SKM-1 (cell line): ENCODE measurements at regions not wholly inside any gene's neighbourhood (a gene's known extent, or its start where the extent isn't known, plus 50 kb on each side); places are given as distances from the start of the nearest gene placed in this dataset.

Source experiments
- DNase-seq: peaks from one replicate; lab custom pipeline; 2025; ENCODE audit not compliant: unreplicated experiment; lab: John Stamatoyannopoulos, UW

DNA sequence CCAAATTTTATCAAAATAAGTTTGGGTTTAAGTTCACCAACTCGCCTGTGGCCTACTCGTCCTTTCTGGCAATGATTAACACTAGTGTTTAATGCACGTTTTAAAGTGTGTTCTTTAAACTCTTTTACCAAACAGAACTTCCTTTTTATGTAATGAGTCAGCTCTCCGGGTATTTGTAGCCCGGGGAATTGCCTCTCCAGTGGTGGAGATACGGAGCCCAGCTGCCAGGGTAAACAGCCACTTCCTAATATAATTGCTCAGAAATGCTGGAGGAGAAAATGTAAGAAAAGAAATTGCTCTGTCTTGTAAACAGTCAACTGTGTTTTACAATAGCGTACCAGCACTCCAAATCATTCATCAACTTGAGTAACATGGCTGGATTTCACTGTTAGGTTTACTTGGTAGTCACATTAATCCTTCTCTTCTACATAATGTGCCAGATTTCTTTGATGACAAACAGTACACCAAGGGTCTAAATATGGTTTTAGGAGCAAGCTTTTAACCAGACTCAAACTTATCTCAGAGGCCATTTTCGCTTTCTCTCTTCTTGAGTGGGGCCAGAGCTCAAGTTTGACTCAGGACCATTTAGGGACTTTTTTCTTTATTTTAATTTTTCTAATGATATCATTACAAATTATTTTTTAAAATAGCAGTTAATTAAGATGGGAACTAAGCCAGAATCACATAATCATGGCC is 101.2 kb upstream of the SLC38A2 start:
- DNase-seq, result peak; percentile 39

GRCh38 chr12:46472893-46473633 is 100.5 kb upstream of the SLC38A2 start:
- no peak for DNase-seq

DNA sequence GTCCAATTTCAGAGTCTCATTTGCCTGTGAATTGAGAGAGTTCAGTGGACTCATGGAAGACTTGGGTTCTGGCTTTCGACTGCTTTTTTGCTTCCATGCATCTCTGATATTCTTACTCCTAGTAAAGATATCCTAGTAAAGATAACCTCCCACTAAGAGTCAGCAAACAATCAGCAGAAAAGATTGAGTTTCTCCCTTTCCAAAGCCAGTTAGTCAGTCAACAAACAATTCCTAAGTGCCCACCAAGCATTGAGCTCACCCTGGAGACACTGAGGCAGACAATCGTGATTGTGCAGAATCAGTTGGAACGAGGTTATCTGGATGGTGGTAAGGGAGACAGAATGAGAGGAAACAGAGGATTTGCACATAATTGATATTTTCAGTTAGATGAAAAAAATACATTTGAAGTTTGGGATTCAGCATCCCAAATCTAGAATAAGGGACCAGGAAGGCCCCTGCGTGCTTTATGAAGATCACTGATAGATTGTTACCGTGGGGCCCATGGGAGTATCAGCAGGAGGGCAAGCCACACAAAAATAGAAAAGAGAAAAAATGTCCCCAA is 99.7 kb upstream of the SLC38A2 start:
- no peak for DNase-seq

GRCh38 chr12:46471404-46471803 is 98.8 kb upstream of the SLC38A2 start:
- DNase-seq, result no peak

DNA sequence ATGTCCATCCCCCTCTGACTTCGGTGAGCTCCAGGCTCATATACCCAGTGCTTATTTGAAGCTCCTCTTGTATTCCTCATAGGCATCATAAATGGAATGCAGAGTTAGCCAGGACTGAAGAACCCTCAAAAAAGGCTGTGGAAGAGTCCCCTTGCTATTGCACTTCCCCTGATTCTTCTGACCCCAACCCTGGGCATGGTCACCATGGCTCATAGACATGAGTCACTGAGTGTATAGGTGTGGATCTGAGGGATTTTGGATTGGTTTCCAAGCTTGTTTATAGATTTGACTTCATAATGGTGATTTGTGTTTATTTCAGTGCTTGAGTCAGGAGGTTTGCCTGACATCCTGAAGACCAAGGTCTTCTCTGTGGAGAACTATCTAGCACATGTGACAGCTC is 98.4 kb upstream of the SLC38A2 start:
- DNase-seq, result no peak

DNA sequence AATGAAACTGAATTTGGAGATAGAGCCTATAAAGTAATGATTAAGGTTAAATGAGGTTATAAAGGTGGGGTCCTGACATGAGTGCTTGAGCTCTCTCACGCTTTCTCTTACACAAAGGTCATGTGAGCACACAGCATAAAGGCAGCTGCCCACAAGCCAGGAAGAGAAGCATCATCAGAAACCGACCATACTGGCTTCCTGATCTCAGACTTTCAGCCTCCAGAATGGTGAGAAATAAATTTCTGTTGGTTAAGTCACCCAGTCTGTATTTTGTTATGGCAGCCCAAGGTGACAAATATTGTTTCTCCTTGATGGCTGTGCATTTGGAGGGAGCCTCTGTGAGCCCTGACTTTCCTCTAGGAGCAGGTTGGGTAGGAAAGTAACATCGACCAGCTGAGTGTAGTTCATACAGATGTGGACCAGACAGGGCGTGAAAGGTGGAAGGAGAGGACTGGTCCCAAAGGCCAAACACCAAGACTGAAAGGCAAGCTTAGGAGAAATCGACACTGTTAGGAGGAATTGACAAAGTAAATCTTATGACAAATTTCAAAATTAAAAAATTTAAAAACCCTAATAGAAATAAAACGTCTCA is 97.6 kb upstream of the SLC38A2 start:
- DNase-seq, result no peak

DNA sequence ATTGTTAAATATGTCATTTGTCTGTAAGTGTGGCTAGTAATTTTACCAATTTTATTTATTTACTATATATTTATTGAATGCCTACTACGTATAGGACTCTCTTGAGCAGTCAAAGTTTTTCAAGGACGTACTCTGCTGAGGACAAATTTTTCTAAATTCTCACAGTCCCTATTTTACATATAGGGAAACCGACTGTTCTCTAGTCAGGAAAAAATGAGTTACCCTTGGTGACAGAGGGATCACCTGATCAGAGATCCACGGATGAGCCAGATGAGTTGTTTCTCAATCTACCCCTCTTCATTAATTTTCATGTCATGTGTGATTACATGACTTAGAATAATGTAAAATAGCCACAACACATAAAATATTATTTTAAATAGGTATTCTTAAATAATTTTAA is 96.2 kb upstream of the SLC38A2 start:
- DNase-seq, result no peak

- DNase-seq, result no peak
Observed at GRCh38 chr12:46468160-46468559, 95.6 kb upstream of the SLC38A2 start.

DNA sequence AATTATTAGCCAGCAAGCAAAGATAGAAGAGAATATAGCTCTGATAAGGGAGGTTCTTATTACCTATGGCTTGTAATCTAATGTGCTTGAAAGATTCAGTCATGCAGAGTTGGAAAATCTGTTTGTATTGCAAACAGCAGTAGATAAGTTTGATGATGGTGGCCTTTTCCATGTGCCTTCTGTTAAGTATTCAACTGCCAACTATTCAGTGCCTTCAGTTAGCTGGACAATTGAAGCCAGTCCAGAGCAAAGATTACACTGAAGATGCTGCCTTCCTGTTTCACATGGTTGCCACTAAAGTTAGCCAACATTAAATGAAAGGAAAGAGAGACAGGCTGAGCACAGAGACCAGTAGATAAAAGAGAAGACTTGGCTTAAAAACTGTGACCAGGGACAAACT is 92.7 kb upstream of the SLC38A2 start:
- DNase-seq, result no peak

DNA sequence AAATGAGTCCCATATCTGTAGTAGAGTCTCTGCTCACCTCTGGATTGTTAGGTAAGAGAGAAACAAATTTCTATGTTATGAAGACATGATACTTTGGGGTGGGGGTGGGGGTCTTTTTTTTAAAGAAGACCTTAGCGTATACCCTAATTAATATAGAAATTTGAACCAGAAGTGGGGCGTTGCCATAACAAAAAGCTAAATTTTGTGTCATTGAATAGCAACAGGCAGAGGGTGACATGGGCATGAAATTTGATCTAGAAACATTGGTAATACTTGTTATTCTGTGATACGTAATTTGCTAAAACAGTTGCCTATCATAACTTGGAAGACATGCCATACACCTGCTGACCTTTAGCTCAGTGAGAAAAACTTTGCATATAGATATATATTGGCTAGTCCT is 92.3 kb upstream of the SLC38A2 start:
- no peak for DNase-seq

GRCh38 chr12:46462641-46463355 is 90.2 kb upstream of the SLC38A2 start:
- no peak for DNase-seq

GRCh38 chr12:46461907-46462640 is 89.5 kb upstream of the SLC38A2 start:
- no peak for DNase-seq

GRCh38 chr12:46461459-46461858 is 88.9 kb upstream of the SLC38A2 start:
- no peak for DNase-seq

- no peak for DNase-seq
Observed at GRCh38 chr12:46460682-46461210, 88.2 kb upstream of the SLC38A2 start.

- DNase-seq, result peak; percentile 10
Observed at GRCh38 chr12:46459861-46460545, 87.4 kb upstream of the SLC38A2 start.

DNA sequence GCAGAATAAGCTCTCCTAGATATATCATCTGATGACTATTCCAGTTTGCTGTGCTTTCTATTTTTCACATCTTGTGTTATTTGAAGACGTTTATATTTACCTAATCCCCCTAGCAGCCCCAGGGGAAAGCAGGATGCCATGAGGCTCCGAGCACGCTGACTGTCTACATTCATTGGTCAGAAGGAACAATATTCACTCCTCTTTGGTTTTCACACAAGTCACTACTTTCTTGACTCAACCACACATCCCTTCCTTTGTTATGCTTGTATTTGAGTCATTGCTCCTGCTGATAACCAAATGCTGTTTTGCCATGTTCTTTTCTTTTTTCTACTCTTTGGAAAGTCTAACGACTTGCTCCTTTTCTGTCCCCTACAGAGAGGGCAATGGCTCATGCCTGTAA is 86.5 kb upstream of the SLC38A2 start:
- no peak for DNase-seq

GRCh38 chr12:46458500-46459102 is 86.0 kb upstream of the SLC38A2 start:
- no peak for DNase-seq

- DNase-seq, result no peak
Observed at GRCh38 chr12:46457958-46458357, 85.4 kb upstream of the SLC38A2 start.
